CD1c-positive myeloid dendritic cell (primary cell): ENCODE measurements at regions not wholly inside any gene's neighbourhood (a gene's known extent, or its start where the extent isn't known, plus 50 kb on each side); places are given as distances from the start of the nearest gene placed in this dataset.

Experiments used
- DNase-seq: peaks from one replicate; pipeline ENCODE4 v3.0.0-alpha.2; 2016; ENCODE audit errors: extremely low spot score

DNA sequence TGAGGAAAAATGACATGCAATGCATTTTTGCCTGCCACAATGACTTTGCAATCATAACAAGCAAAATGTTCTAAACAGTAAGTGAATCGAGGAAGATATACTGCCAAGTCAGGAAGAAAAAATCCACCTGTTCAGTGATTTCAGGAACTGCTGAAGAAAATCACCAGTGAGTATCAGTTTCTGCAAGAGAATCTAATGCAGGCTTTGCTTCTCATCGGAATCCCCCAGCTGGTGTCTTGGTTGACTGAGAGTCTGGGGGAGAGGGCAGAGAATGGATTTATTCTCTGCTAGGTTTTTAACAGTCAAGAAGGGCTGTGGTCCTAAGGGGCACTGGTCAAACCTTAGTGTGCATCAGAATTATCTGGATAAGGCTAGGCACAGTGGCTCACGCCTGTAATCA lies 363.4 kb downstream of the CDH26 start:
- DNase-seq = no peak

DNA sequence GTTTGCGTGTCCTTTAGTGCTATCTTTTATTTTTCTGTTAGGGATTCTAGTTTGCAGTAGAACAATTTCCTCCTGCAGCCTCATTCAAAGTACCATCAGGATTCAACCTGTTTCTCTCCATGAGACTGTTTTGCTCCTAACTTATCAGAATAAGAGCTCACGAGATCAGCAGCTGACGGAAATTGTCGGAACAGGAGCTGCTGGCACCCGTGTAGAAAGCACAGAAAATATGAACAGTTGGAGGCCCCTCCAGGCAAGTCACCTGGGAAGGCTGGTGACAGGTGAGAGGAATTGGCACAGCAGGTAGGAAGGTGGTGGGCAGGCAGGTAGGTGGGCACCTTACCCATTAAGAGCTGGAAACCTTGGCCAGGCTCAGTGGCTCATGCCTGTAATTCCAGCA lies 368.6 kb downstream of the CDH26 start:
- no peak for DNase-seq

DNA sequence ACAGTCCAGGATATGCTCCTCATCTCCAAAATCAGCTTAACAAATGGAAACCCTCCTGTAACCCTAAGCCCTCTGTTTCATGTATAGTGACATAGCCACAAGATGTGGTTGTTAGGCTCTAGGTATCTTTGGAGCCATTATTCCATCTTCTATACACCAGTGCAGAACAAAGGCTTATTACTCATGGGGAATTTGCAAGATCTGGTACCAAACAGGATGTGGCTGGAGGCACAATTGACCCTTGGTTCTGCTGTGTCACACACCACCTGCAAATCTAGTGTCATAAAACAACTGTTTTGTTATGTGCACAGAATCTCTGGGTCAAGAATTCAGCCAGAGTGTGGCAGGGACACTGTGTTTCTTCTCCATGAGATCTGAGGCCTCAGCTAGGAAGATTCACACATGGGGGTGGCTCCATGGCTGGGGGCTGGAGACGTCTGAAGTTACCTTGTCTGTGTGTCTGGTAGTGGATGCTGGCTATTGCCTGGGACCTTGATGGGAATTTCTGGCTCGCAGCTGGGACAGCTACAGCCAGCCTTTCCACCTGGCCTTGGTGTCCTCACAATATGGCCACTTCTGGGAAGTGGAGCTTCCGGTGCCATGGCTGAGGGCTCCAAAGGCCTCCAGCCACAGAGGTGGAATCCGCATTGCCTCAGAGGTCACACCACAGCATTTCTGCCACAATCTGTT lies 369.9 kb downstream of the CDH26 start:
- no peak for DNase-seq

DNA sequence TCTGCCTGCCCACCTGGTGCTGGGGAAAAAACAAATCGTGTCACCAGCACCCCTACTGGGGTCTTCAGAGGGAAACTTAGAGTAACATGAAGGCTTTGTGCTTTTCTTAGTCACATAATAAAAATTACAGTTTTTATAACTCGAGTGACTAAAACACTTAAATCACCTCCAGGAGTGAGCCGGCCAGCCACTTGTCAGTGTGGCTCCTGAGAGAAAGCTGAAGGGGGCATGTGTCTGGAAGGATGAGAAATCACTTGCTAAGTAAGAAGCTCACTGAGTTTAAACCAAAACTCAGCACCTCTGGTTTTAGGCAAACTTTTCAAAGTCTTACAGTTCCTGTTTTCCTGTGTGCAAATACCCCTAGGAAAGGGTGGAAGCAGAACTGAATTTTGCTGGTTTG lies 372.2 kb downstream of the CDH26 start:
- DNase-seq = no peak

DNA sequence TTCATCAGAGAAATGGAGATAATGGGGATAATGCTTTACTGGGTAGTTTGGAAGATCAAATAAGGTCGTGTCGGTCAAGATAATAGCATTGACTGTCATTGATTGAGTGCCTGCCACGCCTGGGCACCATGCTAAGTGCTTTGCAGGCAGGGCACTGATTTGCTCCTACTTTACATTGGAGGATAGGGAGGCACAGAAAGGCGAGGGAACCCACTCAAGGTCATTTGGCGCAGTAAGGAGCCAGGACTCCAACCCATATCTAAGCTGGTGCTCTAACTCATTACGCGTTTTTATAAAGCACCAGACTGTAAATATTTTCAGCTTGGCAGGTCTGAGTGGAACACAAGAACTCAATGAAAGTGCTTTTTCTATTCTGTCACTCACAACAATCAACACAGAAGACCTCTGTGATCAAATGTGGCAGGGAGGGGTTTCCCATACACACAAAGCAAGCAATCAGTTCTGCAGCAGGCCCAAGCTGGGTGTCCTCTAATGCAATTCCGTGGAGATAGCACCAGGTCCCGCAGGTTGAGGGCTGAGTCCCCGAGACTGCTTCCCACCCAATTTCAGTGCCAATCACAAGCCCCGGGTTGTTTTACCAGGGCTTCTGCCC lies 373.6 kb downstream of the CDH26 start:
- no peak for DNase-seq

DNA sequence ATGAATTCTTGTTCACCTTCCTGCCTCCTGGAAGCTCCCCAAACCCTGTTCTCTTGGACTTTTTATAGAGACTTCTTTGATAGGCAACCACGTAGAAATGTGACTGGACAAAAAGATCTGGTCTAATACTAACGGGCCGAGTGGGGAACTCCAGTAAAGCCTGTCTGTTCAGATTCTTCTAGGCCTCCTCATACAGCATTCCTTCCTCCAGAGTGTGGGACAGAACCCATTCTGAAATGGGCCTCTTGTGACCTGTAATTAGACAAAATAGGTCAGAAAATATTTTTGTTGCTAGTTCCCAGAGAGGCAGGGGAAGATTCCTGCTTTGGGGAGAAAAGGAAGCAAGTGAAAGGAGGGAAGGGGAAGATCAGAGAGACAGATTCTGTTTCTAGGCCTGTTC lies 374.3 kb downstream of the CDH26 start:
- DNase-seq = no peak

DNA sequence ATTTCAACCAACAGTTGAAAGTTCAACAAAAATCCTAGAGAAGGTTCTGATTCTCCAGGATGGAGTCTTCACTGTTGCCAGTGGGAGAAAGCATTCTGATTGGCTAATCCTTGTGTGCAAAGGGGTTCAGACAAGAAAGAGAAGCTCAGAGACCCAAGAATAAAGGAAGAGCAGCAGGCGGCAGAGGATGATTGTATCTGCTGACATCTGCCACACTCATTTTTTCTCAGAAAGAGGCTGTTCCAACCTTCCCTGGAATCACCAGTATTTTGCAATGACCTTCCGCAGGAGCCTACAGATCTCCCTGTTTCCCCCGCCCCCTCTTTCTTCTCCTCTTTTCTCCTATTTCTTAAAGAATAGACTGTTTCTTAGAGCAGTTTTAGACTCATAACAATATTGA lies 376.7 kb downstream of the CDH26 start:
- no peak for DNase-seq

DNA sequence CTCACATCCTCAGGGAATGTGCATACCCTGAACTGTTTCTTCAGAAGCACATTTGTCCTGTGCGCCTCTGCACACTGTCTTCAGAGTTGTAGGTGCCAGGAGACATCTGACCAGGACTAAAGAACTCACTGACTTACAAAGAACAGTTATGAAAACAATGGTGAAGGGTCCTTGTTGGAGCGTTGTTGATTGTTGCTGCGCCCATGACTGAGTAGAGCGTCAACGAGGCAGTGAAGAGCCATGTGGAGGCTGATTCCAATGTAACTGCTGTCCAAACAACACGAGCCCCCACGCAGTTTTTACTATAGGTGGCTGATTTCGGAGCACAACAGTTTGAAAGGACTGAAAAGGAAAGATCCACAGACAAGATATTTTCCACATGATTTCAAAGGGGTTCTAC lies 380.3 kb downstream of the CDH26 start:
- no peak for DNase-seq

DNA sequence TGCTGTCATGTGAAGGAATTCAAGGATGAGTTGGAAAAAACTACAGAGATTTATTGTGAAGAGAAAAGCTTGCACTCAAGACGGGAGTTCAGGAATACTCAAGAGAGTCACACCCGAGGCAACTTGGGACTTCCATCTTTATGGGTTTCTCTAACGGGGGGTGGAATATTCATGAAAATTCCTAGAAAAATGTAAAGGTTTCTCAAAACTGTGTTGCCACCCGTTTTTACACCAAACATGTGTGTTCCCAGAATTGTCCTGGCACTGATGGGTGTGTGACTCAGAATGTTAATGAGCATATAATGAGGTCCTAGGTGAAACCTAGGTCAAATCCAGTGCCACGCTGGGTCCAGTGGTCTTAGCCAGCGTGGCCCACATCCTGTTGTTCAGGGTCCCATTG lies 381.5 kb downstream of the CDH26 start:
- DNase-seq = no peak

DNA sequence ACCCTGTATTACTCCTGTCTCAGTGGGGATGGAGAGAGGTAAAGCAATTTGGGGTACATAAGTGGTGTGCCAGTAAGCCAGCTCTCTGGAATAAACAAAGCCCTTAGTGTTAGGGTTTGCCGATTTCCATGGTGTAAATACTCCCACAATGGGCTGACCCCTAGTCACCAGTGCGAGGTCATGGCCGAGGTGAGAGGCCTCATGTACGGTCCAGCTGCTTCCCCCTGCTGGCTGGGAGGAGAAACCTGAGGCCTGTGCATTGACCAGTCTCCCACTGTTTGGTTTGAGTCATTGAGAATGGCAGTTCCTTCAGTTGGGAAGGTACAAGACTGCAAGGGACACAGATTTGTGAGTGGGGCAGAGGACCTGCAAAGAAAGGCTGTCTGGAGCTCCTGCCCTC lies 382.0 kb downstream of the CDH26 start:
- DNase-seq = no peak

DNA sequence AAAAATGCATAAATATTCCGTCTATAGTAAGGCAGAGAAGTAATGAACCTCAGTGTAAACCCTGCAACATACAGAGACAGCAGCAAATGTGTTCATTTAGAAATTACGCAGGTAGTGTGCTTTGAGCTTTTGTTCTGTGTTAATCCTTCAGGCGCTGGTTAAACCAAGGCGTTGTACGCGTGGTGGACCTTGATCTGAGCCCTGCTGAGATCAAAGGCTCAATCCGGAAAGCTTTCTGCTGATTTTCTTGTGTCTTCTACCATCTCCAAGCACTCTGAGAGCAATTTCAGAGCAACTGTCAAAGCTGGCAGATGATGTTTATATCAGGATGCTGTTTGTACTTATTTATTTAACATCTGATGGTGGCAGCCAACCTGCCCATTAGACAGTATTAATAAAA lies 382.8 kb downstream of the CDH26 start:
- DNase-seq = no peak

DNA sequence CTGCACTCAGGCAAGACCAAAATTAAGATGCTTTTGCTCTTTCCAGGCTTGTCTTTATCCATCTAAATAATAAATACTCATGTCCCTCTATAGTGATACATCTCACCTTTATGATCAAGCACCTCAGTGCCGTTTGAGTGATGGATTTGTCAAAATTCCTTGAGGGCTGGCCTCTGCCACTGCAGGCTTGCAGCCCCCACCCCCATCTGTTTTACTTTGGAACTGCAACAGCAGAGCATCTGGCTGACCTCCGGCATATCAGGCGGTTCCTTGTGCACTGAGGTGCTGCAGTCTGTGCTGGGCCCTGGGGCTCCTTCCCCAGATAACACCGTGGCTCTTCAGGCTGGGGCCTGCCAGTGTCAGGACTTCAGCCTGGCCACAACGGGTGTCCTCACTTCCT lies 386.9 kb downstream of the CDH26 start:
- no peak for DNase-seq

DNA sequence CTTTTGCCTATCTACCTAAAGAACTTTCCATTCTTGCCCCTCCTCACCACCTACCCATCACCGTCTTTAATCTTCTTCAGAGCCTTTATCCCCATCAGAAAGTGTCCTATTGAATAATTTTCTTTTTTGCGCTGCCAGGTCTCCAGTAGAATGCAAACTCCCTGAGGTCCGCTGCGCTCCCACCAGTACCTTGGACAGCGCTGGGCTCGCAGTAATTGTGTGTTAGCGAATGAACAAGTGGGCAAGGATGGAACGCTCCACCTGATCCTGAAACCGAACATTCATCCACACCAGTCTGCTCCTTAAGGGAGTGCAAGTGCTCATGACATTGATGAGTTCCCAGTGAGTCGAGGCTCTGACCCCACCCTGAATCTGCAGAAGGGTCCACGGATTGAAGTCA lies 391.2 kb downstream of the CDH26 start:
- DNase-seq = no peak

DNA sequence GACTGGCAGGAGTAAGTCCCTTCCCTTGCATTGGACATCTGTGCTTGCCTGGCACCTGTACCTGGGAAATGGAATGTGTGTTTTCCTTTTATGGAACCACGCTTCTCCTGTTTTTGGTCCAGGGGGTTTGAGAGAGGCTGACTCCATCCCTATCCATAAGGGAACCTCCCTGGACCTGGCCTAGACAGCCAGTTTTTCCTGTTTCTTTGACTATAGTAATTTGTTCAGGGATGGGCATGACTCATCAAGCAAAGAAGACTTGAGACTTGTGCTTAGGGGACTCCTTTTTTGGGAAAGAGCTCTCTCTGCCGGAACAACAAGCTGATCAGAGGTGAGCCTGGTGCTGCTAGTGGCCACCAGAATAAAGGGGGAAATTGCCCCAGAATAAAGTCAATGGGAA lies 393.8 kb downstream of the CDH26 start:
- DNase-seq = no peak

DNA sequence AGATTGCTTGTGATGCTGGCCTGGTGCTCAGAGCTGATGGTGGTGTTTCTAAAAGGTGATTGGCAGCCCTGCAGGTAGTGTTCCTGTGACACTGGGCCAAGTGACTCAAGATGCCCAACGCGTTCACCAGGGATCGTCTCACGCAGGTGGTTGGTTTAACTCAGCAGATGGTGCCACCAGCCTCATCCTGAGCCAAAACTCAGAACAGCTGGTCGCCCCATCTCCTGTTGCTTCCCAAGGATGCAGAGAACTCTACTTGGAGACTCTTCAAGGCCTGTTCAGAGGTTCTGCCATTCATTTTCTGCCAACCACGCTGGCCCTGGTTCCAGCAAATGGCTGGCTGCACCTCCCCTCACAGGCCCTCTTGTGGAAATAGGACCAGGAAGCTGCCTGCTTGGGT lies 394.4 kb downstream of the CDH26 start:
- no peak for DNase-seq

DNA sequence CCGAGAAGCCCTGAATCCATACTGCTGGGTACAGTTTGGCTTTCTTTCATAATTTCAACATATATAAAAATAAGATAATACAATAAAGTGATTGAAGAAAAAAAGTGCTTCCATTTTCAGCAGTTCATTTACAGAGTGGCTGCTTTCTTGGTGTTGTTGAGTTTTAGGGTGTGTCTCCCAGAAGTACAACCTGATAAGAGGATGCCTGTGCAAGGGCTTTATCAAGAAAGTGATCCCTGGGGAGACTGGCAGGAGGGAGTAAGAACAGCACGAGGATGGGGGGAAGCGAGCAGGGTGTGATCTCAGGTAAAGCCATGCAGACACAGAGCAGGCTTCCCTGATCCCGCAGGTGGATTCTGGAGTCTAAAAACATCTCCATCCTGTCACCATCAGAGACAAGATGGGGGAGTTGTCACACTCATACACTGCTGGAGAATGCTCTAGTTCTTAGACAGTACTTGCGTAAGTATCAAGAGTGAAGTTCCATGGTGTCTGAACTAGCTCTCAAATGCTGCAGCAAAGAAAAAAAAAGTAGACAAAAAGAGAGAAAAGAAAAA lies 395.9 kb downstream of the CDH26 start:
- no peak for DNase-seq

DNA sequence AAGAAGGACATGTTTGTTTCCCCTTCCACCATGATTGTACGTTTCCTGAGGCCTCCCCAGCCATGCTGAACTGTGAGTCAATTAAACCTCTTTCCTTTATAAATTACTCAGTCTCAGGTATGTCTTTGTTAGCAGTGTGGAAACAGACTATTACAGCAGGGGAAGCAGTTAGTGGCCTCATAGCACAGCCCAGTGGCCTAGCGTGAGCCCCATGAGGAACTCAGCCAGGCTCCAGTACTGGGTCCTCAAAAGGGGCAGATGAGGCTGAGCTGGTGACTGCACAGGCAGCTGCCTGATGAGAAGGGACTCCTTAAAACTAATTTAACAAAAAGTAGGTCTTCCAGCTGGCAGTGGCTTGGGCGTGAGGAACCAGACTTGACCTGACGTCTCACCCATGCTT lies 399.9 kb downstream of the CDH26 start:
- DNase-seq = no peak

DNA sequence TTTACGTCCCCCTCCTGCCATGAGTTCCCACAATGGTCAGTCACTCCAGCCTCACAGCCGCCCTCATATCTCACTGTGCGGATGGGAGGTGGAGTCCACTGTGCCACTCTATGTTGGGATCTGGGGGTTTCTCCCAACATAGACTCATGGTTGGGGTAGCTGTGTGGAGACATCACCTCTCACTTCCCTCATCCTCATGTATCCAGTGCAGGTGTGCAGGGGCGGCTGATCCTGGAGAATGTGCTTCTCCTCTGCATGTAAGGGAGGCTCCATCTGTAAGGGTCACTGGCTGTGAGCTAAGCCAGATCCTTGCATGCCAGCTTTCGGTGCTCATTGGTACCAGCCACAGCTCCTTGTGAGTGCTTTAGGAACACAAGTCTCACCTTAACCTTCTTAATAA lies 400.8 kb downstream of the CDH26 start:
- DNase-seq = no peak

DNA sequence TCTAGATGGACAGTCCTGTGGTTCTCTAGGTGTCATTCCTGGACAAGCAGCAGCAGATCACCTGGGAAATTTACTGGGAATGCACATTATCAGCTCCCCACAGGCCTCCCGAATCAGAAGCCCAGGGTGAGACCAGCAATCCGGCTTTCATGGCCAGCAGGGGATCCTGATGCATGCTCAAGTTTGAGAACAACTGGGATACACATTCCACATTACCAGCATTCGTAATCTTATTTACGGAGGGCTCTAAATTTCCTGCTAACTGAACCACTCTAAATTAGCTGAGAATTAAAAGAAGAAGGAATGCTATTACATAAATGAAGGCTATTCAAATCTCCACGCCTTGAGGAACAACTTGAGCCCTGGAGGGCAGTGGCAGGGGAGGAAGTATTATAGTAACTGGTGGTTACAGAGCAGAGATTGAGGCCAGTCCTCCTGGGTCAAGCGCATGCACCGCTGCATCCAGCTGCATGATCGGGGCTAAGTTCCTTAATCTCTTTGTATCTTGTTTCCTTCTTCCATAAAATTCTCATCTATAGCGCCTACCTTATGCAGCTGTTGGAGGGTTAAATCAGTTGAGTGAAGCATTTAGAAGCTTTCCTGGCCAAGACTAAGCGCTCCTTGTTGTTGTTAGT lies 403.7 kb downstream of the CDH26 start:
- DNase-seq = no peak

DNA sequence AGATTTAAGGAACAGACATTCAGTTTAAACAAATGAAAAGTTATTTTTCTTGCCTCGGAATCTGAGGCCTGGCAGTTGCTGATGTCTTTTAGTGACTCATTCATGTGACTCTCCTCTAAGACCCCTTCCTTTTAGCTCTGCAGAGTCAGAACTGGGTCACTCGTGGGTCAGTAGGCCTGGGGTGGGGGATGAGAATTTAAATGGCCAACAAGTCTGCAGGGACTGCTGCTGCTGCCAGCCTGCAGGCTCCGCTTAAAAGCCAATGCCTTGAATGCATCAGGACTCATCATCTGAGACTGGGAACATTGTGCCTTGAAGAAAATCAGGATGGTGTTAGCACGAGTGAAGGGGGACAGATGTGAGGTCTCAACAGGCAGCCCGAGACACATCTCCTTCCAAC lies 404.3 kb downstream of the CDH26 start:
- DNase-seq = no peak

DNA sequence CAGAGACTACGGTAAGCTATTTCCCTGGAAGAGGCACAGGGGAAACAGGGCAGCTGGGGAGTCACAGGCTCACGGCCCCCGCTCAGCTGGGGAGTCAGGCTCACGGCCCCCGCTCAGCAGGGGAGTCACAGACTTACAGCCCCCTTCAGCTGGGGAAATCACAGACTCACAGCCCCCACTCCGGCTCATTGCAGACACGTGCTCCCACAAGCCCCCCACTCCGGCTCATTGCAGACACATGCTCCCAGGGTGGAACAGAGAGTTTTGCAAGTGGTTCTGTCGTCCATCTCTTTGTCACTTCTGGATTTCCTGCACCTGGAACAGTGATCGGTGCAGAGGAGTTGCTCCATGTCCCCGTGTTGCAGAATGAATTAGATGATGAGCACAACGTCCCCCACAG lies 405.5 kb downstream of the CDH26 start:
- no peak for DNase-seq

DNA sequence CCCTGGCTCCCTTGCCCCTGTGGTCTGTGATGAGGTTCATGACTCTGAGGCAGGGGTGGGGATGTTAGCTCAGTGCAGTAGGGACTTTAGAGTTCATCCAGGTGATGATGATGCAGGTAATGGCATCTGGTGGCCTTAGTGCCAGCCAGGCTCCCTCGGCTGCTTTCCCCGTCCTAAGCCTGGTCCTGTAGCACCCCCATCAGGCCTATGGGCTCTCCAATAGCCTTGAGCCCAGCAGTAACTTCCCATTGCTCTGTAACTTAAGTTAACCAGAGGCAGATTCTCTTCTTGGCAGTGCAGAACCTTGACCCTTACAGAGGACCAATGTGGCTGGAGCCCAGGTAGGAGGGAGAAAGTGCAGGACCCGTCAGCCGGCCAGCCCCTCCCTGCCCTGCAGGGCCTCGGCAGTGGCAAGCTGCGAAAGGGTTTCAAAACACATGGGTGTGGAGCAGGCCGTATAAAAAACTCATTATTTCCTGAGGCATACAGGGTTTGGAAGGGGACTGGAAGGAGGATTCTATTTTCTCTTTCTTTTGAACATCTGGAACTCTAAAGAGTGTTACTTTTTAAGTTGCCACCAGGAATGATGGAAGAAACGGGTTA lies 406.9 kb downstream of the CDH26 start:
- no peak for DNase-seq

DNA sequence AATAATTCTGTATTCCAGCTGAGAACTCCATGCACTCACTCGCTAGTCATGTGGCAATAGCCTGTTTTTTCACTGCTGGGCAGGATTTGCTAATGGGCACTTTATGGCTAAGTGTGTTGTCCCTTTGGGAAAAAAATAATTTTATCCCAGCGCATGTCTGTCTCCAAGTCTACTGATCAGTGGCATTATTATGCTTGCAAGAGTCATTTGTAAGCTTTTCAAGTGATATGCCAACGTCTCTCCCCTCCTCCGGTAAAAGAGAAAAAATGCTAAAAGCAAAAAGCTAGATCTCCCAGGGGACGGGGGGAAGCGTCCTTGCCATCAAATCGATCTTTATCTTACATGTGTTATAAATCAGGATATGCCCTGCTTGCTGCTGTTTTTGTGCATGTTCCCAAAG lies 407.7 kb downstream of the CDH26 start:
- no peak for DNase-seq
